Nephron progenitor cell (in vitro differentiated cells): ENCODE measurements at regions not wholly inside any gene's neighbourhood (a gene's known extent, or its start where the extent isn't known, plus 50 kb on each side); places are given as distances from the start of the nearest gene placed in this dataset.

Source experiments
- DNase-seq: peaks from one replicate; pipeline ENCODE4 v3.0.0; 2021
- H3K27ac Mint-ChIP-seq: 2 replicates; pipeline ENCODE4 v1.8.0; 2021; ENCODE audit warnings: mild to moderate bottlenecking, moderate library complexity, mixed read lengths
- H3K27me3 Mint-ChIP-seq: 2 replicates; pipeline ENCODE4 v1.8.0; 2021; ENCODE audit warnings: mild to moderate bottlenecking, low read depth, mixed read lengths; ENCODE audit not compliant: poor library complexity
- H3K36me3 Mint-ChIP-seq: 2 replicates; pipeline ENCODE4 v1.8.0; 2021; ENCODE audit warnings: low read depth, mixed read lengths
- H3K4me1 Mint-ChIP-seq: 2 replicates; pipeline ENCODE4 v1.8.0; 2021; ENCODE audit warnings: mixed read lengths
- H3K4me3 Mint-ChIP-seq: 2 replicates; pipeline ENCODE4 v1.8.0; 2021; ENCODE audit warnings: mild to moderate bottlenecking, moderate library complexity, mixed read lengths
- H3K9me3 Mint-ChIP-seq: 2 replicates; pipeline ENCODE4 v1.8.0; 2021; ENCODE audit warnings: mild to moderate bottlenecking, moderate library complexity, mixed read lengths
- CTCF ChIP-seq: fragments of 200-600 bp; sonication (generic); IDR thresholded peaks from 2 replicates; pipeline ENCODE4 v1.5.0; 2021; ENCODE audit warnings: antibody characterized with exemption

- no peak for DNase-seq
- Mint-ChIP-seq H3K4me3 (no peak overlapping the region), H3K36me3 (no peaks in the 10 kb centered on the region), H3K9me3 (no peaks in the 10 kb centered on the region), H3K27me3 (peaks cover 18% of the 10 kb centered on the region), H3K27ac (no peak overlapping the region), H3K4me1 (no peaks in the 10 kb centered on the region)
- no peak for TF ChIP-seq CTCF
Measured at GRCh38 chr19:34051255-34051654, 121.0 kb upstream of the LSM14A start.

DNA sequence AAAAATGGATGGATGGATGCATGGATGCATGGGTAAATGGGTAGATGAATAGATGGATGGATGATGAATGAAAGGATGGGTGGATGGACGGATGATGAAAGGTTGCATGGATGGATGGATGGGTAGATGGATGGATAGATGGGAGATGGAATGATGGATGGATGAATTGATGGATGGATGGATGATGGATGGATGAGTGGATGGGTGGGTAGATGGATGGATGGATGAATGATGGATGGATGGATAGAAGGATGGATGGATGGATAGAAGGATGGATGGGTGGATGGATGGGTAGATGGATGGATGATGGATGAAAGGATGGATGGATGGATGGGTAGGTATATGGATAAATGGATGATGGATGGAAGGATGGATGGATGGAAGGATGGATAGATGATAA lies 115.1 kb upstream of the LSM14A start:
- Mint-ChIP-seq H3K4me1 (no peaks in the 10 kb centered on the region), H3K9me3 (no peaks in the 10 kb centered on the region), H3K4me3 (no peak overlapping the region), H3K27me3 (peaks cover 21% of the 10 kb centered on the region), H3K36me3 (no peaks in the 10 kb centered on the region), H3K27ac (no peak overlapping the region)
- TF ChIP-seq CTCF: no peak
- DNase-seq: no peak

DNA sequence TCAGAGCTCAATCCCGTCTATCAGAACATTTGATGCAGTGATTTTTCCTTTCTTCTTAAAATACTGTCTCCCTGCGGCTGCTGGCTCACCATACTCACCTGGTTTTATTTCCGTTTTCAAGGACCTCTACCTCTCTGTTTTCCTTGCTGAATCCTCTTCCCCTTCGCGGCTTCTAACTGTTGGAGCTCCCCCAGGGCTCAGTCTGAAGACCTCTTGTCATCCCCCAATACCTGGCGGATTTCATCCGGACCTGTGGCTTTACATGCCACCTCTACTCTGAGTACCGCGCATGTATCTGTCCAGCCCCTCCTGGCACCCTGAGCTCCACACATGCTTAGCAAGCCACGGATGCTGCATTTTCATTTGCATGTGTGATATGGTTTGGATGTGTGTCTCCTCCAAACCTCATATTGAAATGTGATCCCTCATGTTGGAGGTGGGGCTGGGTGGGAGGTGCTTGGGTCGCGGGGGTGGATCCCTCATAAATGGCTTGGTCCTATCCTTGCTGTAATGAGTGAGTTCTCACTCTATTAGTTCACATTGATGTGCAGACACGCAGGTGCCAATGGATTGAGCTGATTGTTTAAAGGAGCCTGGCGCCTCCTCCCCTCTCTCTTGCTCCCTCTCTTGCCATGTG lies 106.2 kb upstream of the LSM14A start:
- Mint-ChIP-seq H3K27me3 (peaks cover 15% of the 10 kb centered on the region), H3K27ac (no peak overlapping the region), H3K4me3 (no peak overlapping the region), H3K9me3 (no peaks in the 10 kb centered on the region), H3K4me1 (peaks cover 6% of the 10 kb centered on the region), H3K36me3 (no peaks in the 10 kb centered on the region)
- peak; percentile 11 for DNase-seq
- TF ChIP-seq CTCF: no peak

- Mint-ChIP-seq H3K27me3 (peaks cover 23% of the 10 kb centered on the region), H3K36me3 (no peaks in the 10 kb centered on the region), H3K27ac (no peak overlapping the region), H3K4me1 (peaks cover 6% of the 10 kb centered on the region), H3K4me3 (no peak overlapping the region), H3K9me3 (no peaks in the 10 kb centered on the region)
- DNase-seq: no peak
- TF ChIP-seq CTCF: no peak
Measured at GRCh38 chr19:34067861-34068271, 104.4 kb upstream of the LSM14A start.

DNA sequence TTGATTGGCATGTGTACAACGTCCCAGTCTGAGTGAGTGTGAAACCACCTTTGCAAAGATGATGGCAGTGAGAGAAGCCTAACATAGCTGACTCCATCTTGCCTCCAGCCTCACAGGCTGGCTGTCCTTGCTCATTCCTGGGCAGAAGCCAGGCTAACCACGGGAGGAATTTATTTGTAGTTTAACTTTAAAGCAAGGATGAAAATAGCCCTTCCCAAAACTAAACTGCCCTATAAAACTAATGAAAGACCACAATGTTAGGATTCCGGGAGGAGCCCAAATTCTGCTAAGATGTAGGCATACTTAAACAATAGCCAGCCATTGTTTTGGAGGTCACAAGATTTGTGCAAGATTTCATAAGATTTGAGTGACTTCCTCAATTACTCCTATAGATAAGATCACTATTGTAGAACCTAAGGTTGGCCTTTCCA lies 96.6 kb upstream of the LSM14A start:
- Mint-ChIP-seq H3K4me1 (no peaks in the 10 kb centered on the region), H3K9me3 (peaks cover 16% of the 10 kb centered on the region), H3K27me3 (peaks cover 25% of the 10 kb centered on the region), H3K4me3 (no peak overlapping the region), H3K36me3 (no peaks in the 10 kb centered on the region), H3K27ac (no peak overlapping the region)
- no peak for DNase-seq
- no peak for TF ChIP-seq CTCF
